Gastroesophageal sphincter (tissue), 3 donors: ENCODE measurements at regions not wholly inside any gene's neighbourhood (a gene's known extent, or its start where the extent isn't known, plus 50 kb on each side); places are given as distances from the start of the nearest gene placed in this dataset.

ENCODE experiments used
- POLR2A ChIP-seq, 2 donors: fragments of 450-650 bp; IDR thresholded peaks; one replicate each; pipeline ENCODE4 v1.6.1; 2017; ENCODE audit warnings: antibody characterized with exemption in 2 of 2, mild to moderate bottlenecking in 2 of 2, moderate library complexity in 1 of 2
- TF ChIP-seq, protein P1 (sequence below), 4 experiments: fragments of 200-600 bp in 2 of 4; fragments of 450-650 bp in 2 of 4; sonication (generic) in 1 of 4; IDR thresholded peaks; one replicate each; pipeline ENCODE4 v1.5.1; 2017 to 2019; ENCODE audit warnings: antibody characterized with exemption in 4 of 4, mild to moderate bottlenecking in 2 of 4, moderate library complexity in 2 of 4

DNA sequence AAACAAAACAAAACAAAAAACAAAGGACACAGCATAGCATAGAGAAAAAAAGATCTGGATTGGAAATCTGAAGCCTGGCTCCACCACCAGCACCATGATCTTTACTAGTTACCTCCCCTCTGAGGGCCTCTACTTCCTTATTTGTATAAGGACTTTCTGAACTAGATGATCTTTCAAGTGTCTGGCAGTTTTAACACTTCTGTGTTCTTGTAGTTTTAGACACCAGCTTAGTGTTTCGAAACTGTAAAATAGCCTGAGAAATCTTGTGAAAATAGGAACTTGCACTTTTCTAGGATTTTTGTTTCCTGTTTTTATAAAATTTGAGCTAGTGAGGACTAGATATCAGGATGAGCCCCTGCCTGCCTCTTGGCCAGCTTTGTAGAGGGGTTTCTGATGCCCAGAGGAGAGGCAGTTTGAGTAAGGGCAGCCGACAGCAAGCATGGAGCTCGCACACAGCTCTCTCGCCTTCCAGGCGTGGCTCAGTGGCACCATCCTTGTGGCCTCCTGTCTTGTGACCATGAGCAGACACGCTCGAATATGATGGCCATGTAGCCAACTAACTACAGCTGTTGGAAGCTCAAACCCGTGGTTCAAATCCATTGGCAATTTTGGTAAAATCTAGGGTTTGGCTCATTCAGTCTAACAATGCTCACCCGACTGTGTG, 319.0 kb downstream of the KCNRG start:
- TF ChIP-seq, protein P1, sequence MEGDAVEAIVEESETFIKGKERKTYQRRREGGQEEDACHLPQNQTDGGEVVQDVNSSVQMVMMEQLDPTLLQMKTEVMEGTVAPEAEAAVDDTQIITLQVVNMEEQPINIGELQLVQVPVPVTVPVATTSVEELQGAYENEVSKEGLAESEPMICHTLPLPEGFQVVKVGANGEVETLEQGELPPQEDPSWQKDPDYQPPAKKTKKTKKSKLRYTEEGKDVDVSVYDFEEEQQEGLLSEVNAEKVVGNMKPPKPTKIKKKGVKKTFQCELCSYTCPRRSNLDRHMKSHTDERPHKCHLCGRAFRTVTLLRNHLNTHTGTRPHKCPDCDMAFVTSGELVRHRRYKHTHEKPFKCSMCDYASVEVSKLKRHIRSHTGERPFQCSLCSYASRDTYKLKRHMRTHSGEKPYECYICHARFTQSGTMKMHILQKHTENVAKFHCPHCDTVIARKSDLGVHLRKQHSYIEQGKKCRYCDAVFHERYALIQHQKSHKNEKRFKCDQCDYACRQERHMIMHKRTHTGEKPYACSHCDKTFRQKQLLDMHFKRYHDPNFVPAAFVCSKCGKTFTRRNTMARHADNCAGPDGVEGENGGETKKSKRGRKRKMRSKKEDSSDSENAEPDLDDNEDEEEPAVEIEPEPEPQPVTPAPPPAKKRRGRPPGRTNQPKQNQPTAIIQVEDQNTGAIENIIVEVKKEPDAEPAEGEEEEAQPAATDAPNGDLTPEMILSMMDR (IDR thresholded peaks at IDR 0.05), result no peak
- no peak for TF ChIP-seq POLR2A (IDR thresholded peaks at IDR 0.05)
